ENCODE measurements at regions not wholly inside any gene's neighbourhood (a gene's known extent, or its start where the extent isn't known, plus 50 kb on each side); places are given as distances from the start of the nearest gene placed in this dataset.

DNA sequence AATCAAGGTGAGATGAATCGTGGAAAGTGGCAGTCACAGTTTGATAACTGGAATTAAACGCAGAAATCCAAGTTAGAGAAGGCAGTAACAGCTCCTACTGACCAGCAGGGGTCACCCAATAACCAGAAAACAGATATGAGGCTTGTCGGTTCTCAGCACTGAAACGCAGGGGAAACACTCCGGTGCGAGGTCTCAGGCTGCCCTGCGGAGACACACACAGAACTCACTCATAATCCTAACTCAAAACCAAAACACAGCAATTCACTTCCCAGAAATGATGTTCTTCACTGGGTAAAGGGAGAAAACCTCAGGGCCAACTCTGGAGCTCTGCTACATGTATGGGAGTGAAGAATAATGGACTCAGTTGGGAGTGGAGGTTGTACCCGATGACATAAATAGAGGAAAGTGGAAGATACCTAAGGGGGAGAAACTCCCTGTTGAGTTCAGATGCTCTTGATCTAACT, 384.4 kb downstream of the RAPGEF2 start:
- DNase-seq, result peak; percentile 45 to 78
- no peak overlapping the region for H4K12ac ChIP-seq (ENCODE audit: low read depth, low read length)
- no CpG with 5 or more reads among the region's 8 CpGs for WGBS (ENCODE audit: extremely low coverage, insufficient coverage, insufficient read length)
- H3K23ac ChIP-seq (ENCODE audit: low read length), result no peak overlapping the region
- H2AFZ ChIP-seq (ENCODE audit: insufficient read depth, low read length, poor library complexity), result no peak overlapping the region
- no peak overlapping the region for H3K4ac ChIP-seq (ENCODE audit: low read depth, low read length)
- H2BK5ac ChIP-seq (ENCODE audit: low read depth, low read length, poor library complexity), result no peak overlapping the region
- H3K9me3 ChIP-seq (ENCODE audit: insufficient read depth, low read depth, low read length), result peaks cover 3% of the 10 kb centered on the region
- H3K79me2 ChIP-seq (ENCODE audit: control insufficient read depth, insufficient read depth, low read length, poor library complexity), result no peaks in the 10 kb centered on the region
- H3K4me1 ChIP-seq (ENCODE audit: control insufficient read depth in 1 of 2, insufficient read depth in 2 of 2, low read length in 2 of 2), result peaks cover 0 to 3% of the 10 kb centered on the region in 2 experiments
- peak overlapping the region; percentile 28 for H4K8ac ChIP-seq (ENCODE audit: low read depth, low read length)
- H2BK120ac ChIP-seq (ENCODE audit: insufficient read depth, low read length, poor library complexity), result no peak overlapping the region
- H3K4me3 ChIP-seq (ENCODE audit: low read depth, low read length), result no peak overlapping the region
- no peak overlapping the region for H2AK5ac ChIP-seq (ENCODE audit: low read length)
- H3K18ac ChIP-seq (ENCODE audit: low read length), result no peak overlapping the region
- H3K27me3 ChIP-seq (ENCODE audit: insufficient read depth, low read length), result no peaks in the 10 kb centered on the region
- H3K79me1 ChIP-seq (ENCODE audit: low read length), result peaks cover 2% of the 10 kb centered on the region
- no peak overlapping the region for H3K27ac ChIP-seq (ENCODE audit: low read depth, low read length)
- H3K14ac ChIP-seq (ENCODE audit: low read length), result no peak overlapping the region
- no peak overlapping the region for H3K9ac ChIP-seq (ENCODE audit: low read length)
- H3K36me3 ChIP-seq (ENCODE audit: control insufficient read depth in 1 of 2, insufficient read depth in 2 of 2, low read length in 2 of 2), result no peaks in the 10 kb centered on the region
- no peak overlapping the region for H4K91ac ChIP-seq (ENCODE audit: low read depth, low read length)
- H3K4me2 ChIP-seq (ENCODE audit: low read length), result peak overlapping the region; percentile 45
- H2BK12ac ChIP-seq (ENCODE audit: low read length), result no peak overlapping the region

DNA sequence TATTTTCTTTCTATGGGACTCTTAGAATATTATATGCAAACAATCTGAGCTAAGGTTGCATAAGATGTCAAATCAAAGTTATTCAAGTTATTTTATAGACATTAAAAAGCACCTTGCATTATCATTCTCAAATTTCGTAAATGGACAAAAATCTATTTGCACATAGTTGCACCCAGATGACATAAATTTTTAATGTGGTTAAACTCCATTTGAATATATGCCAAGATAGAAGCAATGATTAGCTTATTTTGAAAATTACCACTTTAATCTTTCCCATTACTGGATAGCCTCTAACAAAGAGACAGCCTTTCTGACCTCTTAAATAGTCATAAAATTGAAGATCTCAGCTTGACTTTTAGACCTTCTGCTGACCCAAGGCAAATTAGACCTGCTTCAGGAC, 386.8 kb downstream of the RAPGEF2 start:
- Histone ChIP-seq H3K4ac (ENCODE audit: low read depth, low read length) (no peak overlapping the region), H3K9ac (ENCODE audit: low read length) (no peak overlapping the region), H3K4me2 (ENCODE audit: low read length) (no peak overlapping the region), H3K23ac (ENCODE audit: low read length) (no peak overlapping the region), H2AFZ (ENCODE audit: insufficient read depth, low read length, poor library complexity) (no peak overlapping the region), H3K79me1 (ENCODE audit: low read length) (peaks cover 2% of the 10 kb centered on the region), H4K91ac (ENCODE audit: low read depth, low read length) (no peak overlapping the region), H3K4me3 (ENCODE audit: low read depth, low read length) (no peak overlapping the region), H4K8ac (ENCODE audit: low read depth, low read length) (no peak overlapping the region), H4K12ac (ENCODE audit: low read depth, low read length) (no peak overlapping the region), H2AK5ac (ENCODE audit: low read length) (no peak overlapping the region), H3K14ac (ENCODE audit: low read length) (no peak overlapping the region), H3K36me3 (ENCODE audit: control insufficient read depth in 1 of 2, insufficient read depth in 2 of 2, low read length in 2 of 2) (no peaks in the 10 kb centered on the region), H3K18ac (ENCODE audit: low read length) (no peak overlapping the region), H3K9me3 (ENCODE audit: insufficient read depth, low read depth, low read length) (peaks cover 6% of the 10 kb centered on the region), H3K27me3 (ENCODE audit: insufficient read depth, low read length) (no peaks in the 10 kb centered on the region), H2BK5ac (ENCODE audit: low read depth, low read length, poor library complexity) (no peak overlapping the region), H3K79me2 (ENCODE audit: control insufficient read depth, insufficient read depth, low read length, poor library complexity) (no peaks in the 10 kb centered on the region), H3K4me1 (ENCODE audit: control insufficient read depth in 1 of 2, insufficient read depth in 2 of 2, low read length in 2 of 2) (no peaks in the 10 kb centered on the region), H2BK12ac (ENCODE audit: low read length) (no peak overlapping the region), H2BK120ac (ENCODE audit: insufficient read depth, low read length, poor library complexity) (no peak overlapping the region), H3K27ac (ENCODE audit: low read depth, low read length) (no peak overlapping the region)
- DNase-seq, result no peak
- WGBS (ENCODE audit: extremely low coverage, insufficient coverage, insufficient read length), result no CpG with 5 or more reads among the region's 1 CpG

DNA sequence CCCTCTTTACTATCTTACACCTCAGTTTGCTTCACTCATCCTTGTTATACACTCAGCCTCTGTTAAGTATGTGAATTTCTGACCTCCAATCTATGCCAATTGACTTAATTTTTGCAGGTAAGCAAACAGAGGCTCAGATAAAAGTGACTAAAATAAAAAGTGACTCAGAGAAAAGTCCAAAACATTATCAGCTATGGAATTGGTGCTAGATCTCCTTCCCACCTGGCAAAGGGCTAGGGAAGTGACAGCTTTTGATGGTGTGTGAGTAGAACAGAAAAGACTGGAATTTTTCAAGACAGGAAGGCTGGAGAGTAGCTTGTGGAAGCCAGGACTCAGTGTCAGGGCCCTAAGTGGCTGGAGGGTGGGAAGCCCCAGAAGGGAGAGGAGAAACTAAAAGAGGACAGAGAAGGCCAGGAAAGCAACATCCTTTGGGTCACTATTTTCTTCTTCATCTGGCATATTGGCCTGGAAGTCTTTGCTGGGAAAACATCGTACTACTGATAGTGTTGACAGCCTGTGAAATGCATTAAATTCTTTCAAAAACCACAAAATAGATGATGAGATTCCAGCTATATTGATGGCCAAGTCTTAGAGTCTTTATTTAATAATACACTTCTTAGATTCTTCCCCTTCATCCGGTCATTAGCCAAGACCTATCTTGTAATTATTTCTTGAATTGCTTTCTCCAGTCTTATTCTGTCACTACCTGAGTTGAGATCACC, 392.8 kb downstream of the RAPGEF2 start:
- no peak overlapping the region for H3K18ac ChIP-seq (ENCODE audit: low read length)
- peaks cover 6% of the 10 kb centered on the region for H3K9me3 ChIP-seq (ENCODE audit: insufficient read depth, low read depth, low read length)
- H3K4me2 ChIP-seq (ENCODE audit: low read length), result no peak overlapping the region
- H3K27ac ChIP-seq (ENCODE audit: low read depth, low read length), result no peak overlapping the region
- no peak overlapping the region for H2BK120ac ChIP-seq (ENCODE audit: insufficient read depth, low read length, poor library complexity)
- no peak overlapping the region for H2BK12ac ChIP-seq (ENCODE audit: low read length)
- DNase-seq, result no peak
- no peaks in the 10 kb centered on the region for H3K27me3 ChIP-seq (ENCODE audit: insufficient read depth, low read length)
- no CpG with 5 or more reads among the region's 2 CpGs for WGBS (ENCODE audit: extremely low coverage, insufficient coverage, insufficient read length)
- H3K4me1 ChIP-seq (ENCODE audit: control insufficient read depth in 1 of 2, insufficient read depth in 2 of 2, low read length in 2 of 2), result peaks cover 0 to 5% of the 10 kb centered on the region in 2 experiments
- no peak overlapping the region for H3K9ac ChIP-seq (ENCODE audit: low read length)
- H2AFZ ChIP-seq (ENCODE audit: insufficient read depth, low read length, poor library complexity), result no peak overlapping the region
- H3K23ac ChIP-seq (ENCODE audit: low read length), result no peak overlapping the region
- H3K4me3 ChIP-seq (ENCODE audit: low read depth, low read length), result no peak overlapping the region
- no peak overlapping the region for H2BK5ac ChIP-seq (ENCODE audit: low read depth, low read length, poor library complexity)
- no peak overlapping the region for H4K91ac ChIP-seq (ENCODE audit: low read depth, low read length)
- no peaks in the 10 kb centered on the region for H3K79me2 ChIP-seq (ENCODE audit: control insufficient read depth, insufficient read depth, low read length, poor library complexity)
- H3K4ac ChIP-seq (ENCODE audit: low read depth, low read length), result no peak overlapping the region
- no peak overlapping the region for H2AK5ac ChIP-seq (ENCODE audit: low read length)
- no peak overlapping the region for H3K14ac ChIP-seq (ENCODE audit: low read length)
- no peaks in the 10 kb centered on the region for H3K36me3 ChIP-seq (ENCODE audit: control insufficient read depth in 1 of 2, insufficient read depth in 2 of 2, low read length in 2 of 2)
- no peak overlapping the region for H4K8ac ChIP-seq (ENCODE audit: low read depth, low read length)
- no peak overlapping the region for H4K12ac ChIP-seq (ENCODE audit: low read depth, low read length)
- no peaks in the 10 kb centered on the region for H3K79me1 ChIP-seq (ENCODE audit: low read length)

DNA sequence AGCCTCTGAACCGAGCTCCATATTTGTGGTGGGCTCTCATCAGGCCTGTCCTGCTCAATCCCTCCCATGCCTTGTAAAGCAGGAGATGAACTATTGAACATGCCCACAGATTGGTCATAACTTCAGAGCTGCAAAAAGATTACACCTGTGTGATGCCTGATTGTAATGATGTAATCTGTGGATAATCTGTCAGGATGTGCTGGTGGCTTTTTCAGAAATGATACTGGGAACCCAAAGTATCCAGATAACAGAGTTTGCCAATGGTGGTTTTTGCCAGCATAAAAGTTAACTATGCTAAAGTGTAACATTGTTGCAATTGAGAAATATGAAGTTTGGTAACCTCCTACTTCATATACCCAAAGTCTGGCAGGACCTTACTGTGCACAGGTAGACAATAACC, 393.4 kb downstream of the RAPGEF2 start:
- Histone ChIP-seq H3K9me3 (ENCODE audit: insufficient read depth, low read depth, low read length) (peaks cover 6% of the 10 kb centered on the region), H3K36me3 (ENCODE audit: control insufficient read depth in 1 of 2, insufficient read depth in 2 of 2, low read length in 2 of 2) (no peaks in the 10 kb centered on the region), H4K8ac (ENCODE audit: low read depth, low read length) (no peak overlapping the region), H3K27ac (ENCODE audit: low read depth, low read length) (no peak overlapping the region), H3K79me2 (ENCODE audit: control insufficient read depth, insufficient read depth, low read length, poor library complexity) (no peaks in the 10 kb centered on the region), H3K4ac (ENCODE audit: low read depth, low read length) (no peak overlapping the region), H2BK12ac (ENCODE audit: low read length) (no peak overlapping the region), H3K9ac (ENCODE audit: low read length) (no peak overlapping the region), H3K4me2 (ENCODE audit: low read length) (no peak overlapping the region), H2BK5ac (ENCODE audit: low read depth, low read length, poor library complexity) (no peak overlapping the region), H3K18ac (ENCODE audit: low read length) (no peak overlapping the region), H4K12ac (ENCODE audit: low read depth, low read length) (no peak overlapping the region), H2AK5ac (ENCODE audit: low read length) (no peak overlapping the region), H3K14ac (ENCODE audit: low read length) (no peak overlapping the region), H2BK120ac (ENCODE audit: insufficient read depth, low read length, poor library complexity) (no peak overlapping the region), H2AFZ (ENCODE audit: insufficient read depth, low read length, poor library complexity) (no peak overlapping the region), H3K23ac (ENCODE audit: low read length) (no peak overlapping the region), H3K79me1 (ENCODE audit: low read length) (no peaks in the 10 kb centered on the region), H3K4me3 (ENCODE audit: low read depth, low read length) (no peak overlapping the region), H3K4me1 (ENCODE audit: control insufficient read depth in 1 of 2, insufficient read depth in 2 of 2, low read length in 2 of 2) (peaks cover 0 to 5% of the 10 kb centered on the region in 2 experiments), H4K91ac (ENCODE audit: low read depth, low read length) (no peak overlapping the region), H3K27me3 (ENCODE audit: insufficient read depth, low read length) (no peaks in the 10 kb centered on the region)
- WGBS (ENCODE audit: extremely low coverage, insufficient coverage, insufficient read length), result no CpG with 5 or more reads among the region's 1 CpG
- peak in 1 of 2 donors; percentile 23 for DNase-seq
